WTC11 (cell line): ENCODE measurements at regions not wholly inside any gene's neighbourhood (a gene's known extent, or its start where the extent isn't known, plus 50 kb on each side); places are given as distances from the start of the nearest gene placed in this dataset.
A peak's percentile ranks its signal among the peaks of the same experiment; 100 is the strongest.

Source experiments
- ATAC-seq: fragments of 200-7000 bp; cut with Tn5 transposase; 2 replicates; pipeline ENCODE4 v1.10.0; 2021; ENCODE audit warnings: mild to moderate bottlenecking, moderate library complexity
- CTCF ChIA-PET: fragments of 300-600 bp; sonication (Branson Sonifier 250); formaldehyde crosslinking; loops from one replicate; lab custom pipeline; 2021; ENCODE audit warnings: antibody characterized with exemption; lab: Charles Lee
- POLR2A ChIA-PET: fragments of 350-600 bp; sonication (Branson Sonifier 250); formaldehyde crosslinking; loops from one replicate; lab custom pipeline; 2021; ENCODE audit warnings: antibody characterized with exemption; lab: Charles Lee
- DNase-seq: peaks from one replicate; pipeline ENCODE4 v3.0.0; 2021; ENCODE audit warnings: low spot score
- H3K27ac Mint-ChIP-seq: 2 replicates; pipeline ENCODE4 v1.8.0; 2021; ENCODE audit warnings: mixed read lengths
- H3K27me3 Mint-ChIP-seq: 2 replicates; pipeline ENCODE4 v1.8.0; 2021; ENCODE audit warnings: low read depth, mild to moderate bottlenecking, moderate library complexity, mixed read lengths
- H3K36me3 Mint-ChIP-seq: 2 replicates; pipeline ENCODE4 v1.8.0; 2021; ENCODE audit warnings: mixed read lengths
- H3K4me1 Mint-ChIP-seq: 2 replicates; pipeline ENCODE4 v1.8.0; 2022; ENCODE audit warnings: mixed read lengths
- H3K4me3 Mint-ChIP-seq: 2 replicates; pipeline ENCODE4 v1.8.0; 2021; ENCODE audit warnings: mild to moderate bottlenecking, moderate library complexity, mixed read lengths
- H3K9me3 Mint-ChIP-seq: 2 replicates; pipeline ENCODE4 v1.8.0; 2021; ENCODE audit warnings: mixed read lengths
- CREB1 ChIP-seq: sonication (generic); formaldehyde crosslinking; IDR thresholded peaks from 2 replicates; pipeline ENCODE4 v1.8.0; 2023; ENCODE audit warnings: mild to moderate bottlenecking, missing genetic modification reagents
- CREM ChIP-seq: sonication (generic); formaldehyde crosslinking; IDR thresholded peaks from 2 replicates; pipeline ENCODE4 v1.8.1; 2022; ENCODE audit warnings: mild to moderate bottlenecking, missing genetic modification reagents, moderate library complexity
- CTCF ChIP-seq: fragments of 200-600 bp; IDR thresholded peaks from 2 replicates; pipeline ENCODE4 v1.8.0; 2022; ENCODE audit warnings: antibody characterized with exemption
- E2F1 ChIP-seq: sonication (generic); formaldehyde crosslinking; IDR thresholded peaks from 2 replicates; pipeline ENCODE4 v1.8.0; 2022; ENCODE audit warnings: mild to moderate bottlenecking, missing genetic modification reagents
- ESRRA ChIP-seq: sonication (generic); formaldehyde crosslinking; IDR thresholded peaks from 2 replicates; pipeline ENCODE4 v1.8.1; 2022; ENCODE audit warnings: mild to moderate bottlenecking, missing genetic modification reagents, borderline replicate concordance
- GTF2I ChIP-seq: fragments of 250-450 bp; sonication (Bioruptor Pico); conservative IDR thresholded peaks from 2 replicates; pipeline ENCODE4 v1.4.0; 2021; ENCODE audit warnings: mild to moderate bottlenecking
- NFE2L1 ChIP-seq: sonication (generic); formaldehyde crosslinking; IDR thresholded peaks from 2 replicates; pipeline ENCODE4 v1.8.1; 2023; ENCODE audit warnings: missing genetic modification reagents
- NFYB ChIP-seq: sonication (generic); formaldehyde crosslinking; conservative IDR thresholded peaks from 2 replicates; pipeline ENCODE4 v1.8.0; 2022; ENCODE audit warnings: low read depth, missing genetic modification reagents
- ZMAT4 ChIP-seq: fragments of 250-450 bp; sonication (Bioruptor Pico); IDR thresholded peaks from 2 replicates; pipeline ENCODE4 v1.9.0; 2021; ENCODE audit warnings: mild to moderate bottlenecking
- ZNF232 ChIP-seq: sonication (generic); formaldehyde crosslinking; IDR thresholded peaks from 2 replicates; pipeline ENCODE4 v1.8.0; 2022; ENCODE audit warnings: mild to moderate bottlenecking, missing genetic modification reagents
- ZNF416 ChIP-seq: fragments of 250-450 bp; sonication (Bioruptor Pico); IDR thresholded peaks from 2 replicates; pipeline ENCODE4 v1.9.0; 2021; ENCODE audit warnings: mild to moderate bottlenecking, inconsistent platforms
- ZNF532 ChIP-seq: fragments of 250-450 bp; sonication (Bioruptor Pico); IDR thresholded peaks from 2 replicates; pipeline ENCODE4 v1.9.0; 2021; ENCODE audit warnings: mild to moderate bottlenecking, borderline replicate concordance
- TF ChIP-seq, protein P1 (sequence below): sonication (generic); formaldehyde crosslinking; IDR thresholded peaks from 2 replicates; pipeline ENCODE4 v1.8.0; 2022; ENCODE audit warnings: mild to moderate bottlenecking, missing genetic modification reagents
- TF ChIP-seq, protein P2 (sequence below): sonication (generic); formaldehyde crosslinking; IDR thresholded peaks from 2 replicates; pipeline ENCODE4 v1.8.0; 2023; ENCODE audit warnings: mild to moderate bottlenecking, missing genetic modification reagents
- TF ChIP-seq, protein P3 (sequence below): fragments of 250-450 bp; sonication (Bioruptor Pico); IDR thresholded peaks from 2 replicates; pipeline ENCODE4 v2.1.2; 2022; ENCODE audit warnings: mild to moderate bottlenecking, moderate library complexity
- TF ChIP-seq, protein P4 (sequence below): fragments of 250-450 bp; sonication (Bioruptor Pico); conservative IDR thresholded peaks from 2 replicates; pipeline ENCODE4 v1.9.0; 2021; ENCODE audit warnings: mild to moderate bottlenecking
- TF ChIP-seq, protein P5 (sequence below): sonication (generic); formaldehyde crosslinking; IDR thresholded peaks from 2 replicates; pipeline ENCODE4 v1.8.1; 2023; ENCODE audit warnings: mild to moderate bottlenecking, moderate library complexity, missing genetic modification reagents
- TF ChIP-seq, protein P6 (sequence below): fragments of 250-450 bp; sonication (Bioruptor Pico); IDR thresholded peaks from 2 replicates; pipeline ENCODE4 v1.8.0; 2021; ENCODE audit warnings: mild to moderate bottlenecking
- TF ChIP-seq, protein P7 (sequence below): sonication (generic); formaldehyde crosslinking; IDR thresholded peaks from 2 replicates; pipeline ENCODE4 v1.8.0; 2023; ENCODE audit warnings: missing genetic modification reagents

DNA sequence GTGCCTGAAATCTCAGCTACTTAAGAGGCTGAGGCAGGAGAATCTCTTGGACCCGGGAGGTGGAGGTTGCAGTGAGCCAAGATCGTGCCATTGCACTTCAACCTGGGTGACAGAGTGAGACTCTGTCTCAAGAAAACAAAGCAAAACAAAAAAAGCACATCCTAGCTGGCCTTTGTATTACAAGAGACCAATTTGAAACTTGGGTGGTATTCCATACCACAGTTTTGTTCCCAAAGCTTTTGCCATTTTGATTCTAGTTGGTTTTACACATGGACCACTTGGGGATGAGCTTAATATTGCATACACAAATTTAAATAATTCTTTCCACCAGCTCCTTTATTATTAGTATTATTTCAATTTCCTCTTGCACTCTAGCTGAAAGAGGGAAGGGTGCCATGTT lies 276.9 kb upstream of the SLC16A7 start:
- Mint-ChIP-seq H3K9me3 (no peaks in the 10 kb centered on the region), H3K4me1 (peaks cover 37% of the 10 kb centered on the region), H3K4me3 (no peak overlapping the region), H3K27me3 (peaks cover 21% of the 10 kb centered on the region), H3K36me3 (peaks cover 5% of the 10 kb centered on the region), H3K27ac (peak overlapping the region; percentile 83)
- DNase-seq (no peak), ATAC-seq (no peak)
- ChIA-PET CTCF (interaction anchor here (1.1 kb wide), 1 partner anchor 154 kb away, joined by 3 read pairs; no protein-coding TSS in a partner anchor), POLR2A (interaction anchor here (0.6 kb wide), 1 partner anchor 167 kb away, joined by 4 read pairs; no protein-coding TSS in a partner anchor)
- TF ChIP-seq, protein P1, sequence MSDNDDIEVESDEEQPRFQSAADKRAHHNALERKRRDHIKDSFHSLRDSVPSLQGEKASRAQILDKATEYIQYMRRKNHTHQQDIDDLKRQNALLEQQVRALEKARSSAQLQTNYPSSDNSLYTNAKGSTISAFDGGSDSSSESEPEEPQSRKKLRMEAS (CRISPR knock-in tag), result no peak
- TF ChIP-seq ZNF232 (CRISPR knock-in tag) (no peak), E2F1 (CRISPR knock-in tag) (0 out of 2 replicates have a peak, but pooled peaks have one; percentile 21), ZNF416 (CRISPR knock-in tag) (peak; percentile 36; the same call in 1 of the 2 replicates), GTF2I (CRISPR knock-in tag) (no peak), NFE2L1 (CRISPR knock-in tag) (no peak), CREB1 (CRISPR knock-in tag) (no peak), CREM (CRISPR knock-in tag) (no peak), ZMAT4 (CRISPR knock-in tag) (peak; percentile 91), CTCF (no peak), NFYB (CRISPR knock-in tag) (no peak), ESRRA (CRISPR knock-in tag) (no peak), ZNF532 (CRISPR knock-in tag) (no peak)
- TF ChIP-seq, protein P2, sequence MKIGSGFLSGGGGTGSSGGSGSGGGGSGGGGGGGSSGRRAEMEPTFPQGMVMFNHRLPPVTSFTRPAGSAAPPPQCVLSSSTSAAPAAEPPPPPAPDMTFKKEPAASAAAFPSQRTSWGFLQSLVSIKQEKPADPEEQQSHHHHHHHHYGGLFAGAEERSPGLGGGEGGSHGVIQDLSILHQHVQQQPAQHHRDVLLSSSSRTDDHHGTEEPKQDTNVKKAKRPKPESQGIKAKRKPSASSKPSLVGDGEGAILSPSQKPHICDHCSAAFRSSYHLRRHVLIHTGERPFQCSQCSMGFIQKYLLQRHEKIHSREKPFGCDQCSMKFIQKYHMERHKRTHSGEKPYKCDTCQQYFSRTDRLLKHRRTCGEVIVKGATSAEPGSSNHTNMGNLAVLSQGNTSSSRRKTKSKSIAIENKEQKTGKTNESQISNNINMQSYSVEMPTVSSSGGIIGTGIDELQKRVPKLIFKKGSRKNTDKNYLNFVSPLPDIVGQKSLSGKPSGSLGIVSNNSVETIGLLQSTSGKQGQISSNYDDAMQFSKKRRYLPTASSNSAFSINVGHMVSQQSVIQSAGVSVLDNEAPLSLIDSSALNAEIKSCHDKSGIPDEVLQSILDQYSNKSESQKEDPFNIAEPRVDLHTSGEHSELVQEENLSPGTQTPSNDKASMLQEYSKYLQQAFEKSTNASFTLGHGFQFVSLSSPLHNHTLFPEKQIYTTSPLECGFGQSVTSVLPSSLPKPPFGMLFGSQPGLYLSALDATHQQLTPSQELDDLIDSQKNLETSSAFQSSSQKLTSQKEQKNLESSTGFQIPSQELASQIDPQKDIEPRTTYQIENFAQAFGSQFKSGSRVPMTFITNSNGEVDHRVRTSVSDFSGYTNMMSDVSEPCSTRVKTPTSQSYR (CRISPR knock-in tag), result no peak
- TF ChIP-seq, protein P3, sequence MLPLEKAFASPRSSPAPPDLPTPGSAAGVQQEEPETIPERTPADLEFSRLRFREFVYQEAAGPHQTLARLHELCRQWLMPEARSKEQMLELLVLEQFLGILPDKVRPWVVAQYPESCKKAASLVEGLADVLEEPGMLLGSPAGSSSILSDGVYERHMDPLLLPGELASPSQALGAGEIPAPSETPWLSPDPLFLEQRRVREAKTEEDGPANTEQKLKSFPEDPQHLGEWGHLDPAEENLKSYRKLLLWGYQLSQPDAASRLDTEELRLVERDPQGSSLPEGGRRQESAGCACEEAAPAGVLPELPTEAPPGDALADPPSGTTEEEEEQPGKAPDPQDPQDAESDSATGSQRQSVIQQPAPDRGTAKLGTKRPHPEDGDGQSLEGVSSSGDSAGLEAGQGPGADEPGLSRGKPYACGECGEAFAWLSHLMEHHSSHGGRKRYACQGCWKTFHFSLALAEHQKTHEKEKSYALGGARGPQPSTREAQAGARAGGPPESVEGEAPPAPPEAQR (CRISPR knock-in tag), result no peak
- TF ChIP-seq, protein P4, sequence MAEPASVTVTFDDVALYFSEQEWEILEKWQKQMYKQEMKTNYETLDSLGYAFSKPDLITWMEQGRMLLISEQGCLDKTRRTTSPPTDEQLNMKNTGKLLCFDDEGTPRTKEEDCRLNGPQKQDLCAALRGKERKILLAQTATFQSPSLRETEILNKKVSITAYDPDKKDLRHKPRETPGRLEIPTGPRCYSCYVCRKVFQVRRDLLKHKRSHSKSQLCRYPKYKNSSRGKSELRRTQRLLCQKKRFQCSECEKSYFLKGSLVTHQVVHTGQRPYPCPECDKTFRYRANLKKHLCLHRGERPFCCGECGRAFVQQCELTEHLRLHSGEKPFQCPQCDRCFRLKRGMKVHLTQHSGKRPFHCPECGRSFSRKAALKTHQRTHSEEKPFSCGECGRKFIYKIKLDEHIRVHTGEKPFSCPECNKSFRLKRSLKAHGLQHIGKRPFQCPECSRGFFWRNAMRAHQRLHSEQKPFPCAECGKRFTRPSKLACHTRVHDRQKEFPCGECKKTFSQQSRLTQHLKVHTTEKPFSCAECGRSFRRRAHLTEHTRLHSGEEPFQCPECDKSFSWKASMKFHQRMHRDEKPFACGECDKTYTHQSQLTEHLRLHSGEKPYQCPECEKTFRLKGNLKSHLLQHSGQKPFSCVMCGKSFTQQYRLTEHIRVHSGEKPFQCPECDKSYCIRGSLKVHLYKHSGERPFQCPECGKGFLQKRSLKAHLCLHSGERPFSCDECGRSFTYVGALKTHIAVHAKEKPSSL (CRISPR knock-in tag), result peak; percentile 70; the same call in 1 of the 2 replicates
- TF ChIP-seq, protein P5, sequence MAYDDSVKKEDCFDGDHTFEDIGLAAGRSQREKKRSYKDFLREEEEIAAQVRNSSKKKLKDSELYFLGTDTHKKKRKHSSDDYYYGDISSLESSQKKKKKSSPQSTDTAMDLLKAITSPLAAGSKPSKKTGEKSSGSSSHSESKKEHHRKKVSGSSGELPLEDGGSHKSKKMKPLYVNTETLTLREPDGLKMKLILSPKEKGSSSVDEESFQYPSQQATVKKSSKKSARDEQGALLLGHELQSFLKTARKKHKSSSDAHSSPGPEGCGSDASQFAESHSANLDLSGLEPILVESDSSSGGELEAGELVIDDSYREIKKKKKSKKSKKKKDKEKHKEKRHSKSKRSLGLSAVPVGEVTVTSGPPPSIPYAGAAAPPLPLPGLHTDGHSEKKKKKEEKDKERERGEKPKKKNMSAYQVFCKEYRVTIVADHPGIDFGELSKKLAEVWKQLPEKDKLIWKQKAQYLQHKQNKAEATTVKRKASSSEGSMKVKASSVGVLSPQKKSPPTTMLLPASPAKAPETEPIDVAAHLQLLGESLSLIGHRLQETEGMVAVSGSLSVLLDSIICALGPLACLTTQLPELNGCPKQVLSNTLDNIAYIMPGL (CRISPR knock-in tag), result no peak
- TF ChIP-seq, protein P6, sequence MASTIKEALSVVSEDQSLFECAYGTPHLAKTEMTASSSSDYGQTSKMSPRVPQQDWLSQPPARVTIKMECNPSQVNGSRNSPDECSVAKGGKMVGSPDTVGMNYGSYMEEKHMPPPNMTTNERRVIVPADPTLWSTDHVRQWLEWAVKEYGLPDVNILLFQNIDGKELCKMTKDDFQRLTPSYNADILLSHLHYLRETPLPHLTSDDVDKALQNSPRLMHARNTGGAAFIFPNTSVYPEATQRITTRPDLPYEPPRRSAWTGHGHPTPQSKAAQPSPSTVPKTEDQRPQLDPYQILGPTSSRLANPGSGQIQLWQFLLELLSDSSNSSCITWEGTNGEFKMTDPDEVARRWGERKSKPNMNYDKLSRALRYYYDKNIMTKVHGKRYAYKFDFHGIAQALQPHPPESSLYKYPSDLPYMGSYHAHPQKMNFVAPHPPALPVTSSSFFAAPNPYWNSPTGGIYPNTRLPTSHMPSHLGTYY (CRISPR knock-in tag), result peak; percentile 85
- TF ChIP-seq, protein P7, sequence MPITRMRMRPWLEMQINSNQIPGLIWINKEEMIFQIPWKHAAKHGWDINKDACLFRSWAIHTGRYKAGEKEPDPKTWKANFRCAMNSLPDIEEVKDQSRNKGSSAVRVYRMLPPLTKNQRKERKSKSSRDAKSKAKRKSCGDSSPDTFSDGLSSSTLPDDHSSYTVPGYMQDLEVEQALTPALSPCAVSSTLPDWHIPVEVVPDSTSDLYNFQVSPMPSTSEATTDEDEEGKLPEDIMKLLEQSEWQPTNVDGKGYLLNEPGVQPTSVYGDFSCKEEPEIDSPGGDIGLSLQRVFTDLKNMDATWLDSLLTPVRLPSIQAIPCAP (CRISPR knock-in tag), result no peak
